T-helper 17 cell (primary cell): ENCODE measurements at regions not wholly inside any gene's neighbourhood (a gene's known extent, or its start where the extent isn't known, plus 50 kb on each side); places are given as distances from the start of the nearest gene placed in this dataset.

Experiments used
- ATAC-seq: fragments of 150-1000 bp; cut with Tn5 transposase; 2 replicates; pipeline ENCODE4 v1.10.0; 2021; ENCODE audit warnings: mild to moderate bottlenecking, moderate library complexity
- DNase-seq, 3 donors: peaks; one replicate each; pipeline versions ENCODE4 v3.0.0 to v3.0.0-alpha.2; 2020 to 2021
- H3K9me3 ChIP-seq: one replicate; pipeline ENCODE4 v1.7.0; 2013; ENCODE audit warnings: low read length, mild to moderate bottlenecking; ENCODE audit not compliant: control insufficient read depth, poor library complexity, severe bottlenecking
- H3K27ac Mint-ChIP-seq: one replicate; pipeline ENCODE4 v1.8.0; 2022; ENCODE audit warnings: mild to moderate bottlenecking, moderate library complexity, mixed read lengths
- H3K27me3 Mint-ChIP-seq: one replicate; pipeline ENCODE4 v1.8.0; 2022; ENCODE audit warnings: mixed read lengths
- H3K36me3 Mint-ChIP-seq: one replicate; pipeline ENCODE4 v1.8.0; 2022; ENCODE audit warnings: low read depth, mixed read lengths
- H3K4me1 Mint-ChIP-seq: one replicate; pipeline ENCODE4 v1.8.0; 2022; ENCODE audit warnings: mild to moderate bottlenecking, mixed read lengths
- H3K4me3 Mint-ChIP-seq: one replicate; pipeline ENCODE4 v1.8.0; 2022; ENCODE audit warnings: mild to moderate bottlenecking, moderate library complexity, mixed read lengths

DNA sequence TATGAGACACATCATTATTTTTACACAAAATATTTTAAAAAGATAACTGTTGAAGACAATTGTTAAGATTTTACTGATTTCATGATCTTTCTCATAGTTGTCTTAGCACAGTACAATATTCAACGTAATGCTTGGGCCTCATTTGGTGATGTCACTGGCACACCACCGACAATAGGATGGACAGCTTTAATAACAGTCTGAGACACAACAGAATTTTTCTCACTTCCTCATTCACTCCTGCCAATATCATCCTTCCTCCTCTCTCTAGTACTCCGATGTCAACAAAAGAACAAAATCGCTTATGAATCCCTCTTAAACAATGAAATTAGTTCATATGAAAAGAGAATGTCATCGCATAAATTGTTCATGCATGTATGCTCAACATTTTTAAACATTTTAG, 461.9 kb upstream of the CDH7 start:
- no peak for ATAC-seq
- H3K4me3 Mint-ChIP-seq = no peak overlapping the region
- no peaks in the 10 kb centered on the region for H3K36me3 Mint-ChIP-seq

DNA sequence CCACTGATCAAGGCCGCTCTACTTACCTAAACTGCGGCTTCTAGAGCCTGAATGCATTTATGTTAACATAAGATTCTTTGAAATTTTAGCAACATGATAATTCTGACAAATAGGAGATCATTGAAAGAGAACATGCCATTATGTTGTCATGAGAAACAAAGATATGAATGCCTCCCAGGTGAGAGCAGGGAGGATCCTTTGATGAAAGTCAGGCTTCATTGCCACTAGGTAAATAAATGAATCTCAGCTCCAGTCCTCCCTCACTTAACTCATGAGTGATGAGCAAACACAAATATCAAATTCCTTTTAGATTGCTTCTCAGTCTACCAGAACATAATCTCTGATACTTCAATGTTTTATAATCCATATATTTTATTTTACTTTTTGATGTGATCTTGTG, 463.2 kb upstream of the CDH7 start:
- no peaks in the 10 kb centered on the region for H3K4me1 Mint-ChIP-seq
- H3K27me3 Mint-ChIP-seq = no peaks in the 10 kb centered on the region
- H3K4me3 Mint-ChIP-seq = no peak overlapping the region
- no peak for ATAC-seq
- no peaks in the 10 kb centered on the region for H3K9me3 ChIP-seq
- no peak overlapping the region for H3K27ac Mint-ChIP-seq
- no peaks in the 10 kb centered on the region for H3K36me3 Mint-ChIP-seq
- DNase-seq = no peak

More for the DNA sequence above, 461.9 kb upstream of the CDH7 start:
- no peaks in the 10 kb centered on the region for H3K9me3 ChIP-seq
- H3K27ac Mint-ChIP-seq = no peak overlapping the region
- H3K27me3 Mint-ChIP-seq = no peaks in the 10 kb centered on the region
- no peaks in the 10 kb centered on the region for H3K4me1 Mint-ChIP-seq
- DNase-seq = no peak

- no peak overlapping the region for H3K27ac Mint-ChIP-seq
- H3K27me3 Mint-ChIP-seq = no peaks in the 10 kb centered on the region
- no peak overlapping the region for H3K4me3 Mint-ChIP-seq
- ATAC-seq (no peak), DNase-seq (no peak)
- H3K9me3 ChIP-seq = no peaks in the 10 kb centered on the region
- H3K36me3 Mint-ChIP-seq = no peaks in the 10 kb centered on the region
- H3K4me1 Mint-ChIP-seq = no peaks in the 10 kb centered on the region
These were observed 468.7 kb upstream of the CDH7 start for GRCh38 chr18:65282096-65282495.

DNA sequence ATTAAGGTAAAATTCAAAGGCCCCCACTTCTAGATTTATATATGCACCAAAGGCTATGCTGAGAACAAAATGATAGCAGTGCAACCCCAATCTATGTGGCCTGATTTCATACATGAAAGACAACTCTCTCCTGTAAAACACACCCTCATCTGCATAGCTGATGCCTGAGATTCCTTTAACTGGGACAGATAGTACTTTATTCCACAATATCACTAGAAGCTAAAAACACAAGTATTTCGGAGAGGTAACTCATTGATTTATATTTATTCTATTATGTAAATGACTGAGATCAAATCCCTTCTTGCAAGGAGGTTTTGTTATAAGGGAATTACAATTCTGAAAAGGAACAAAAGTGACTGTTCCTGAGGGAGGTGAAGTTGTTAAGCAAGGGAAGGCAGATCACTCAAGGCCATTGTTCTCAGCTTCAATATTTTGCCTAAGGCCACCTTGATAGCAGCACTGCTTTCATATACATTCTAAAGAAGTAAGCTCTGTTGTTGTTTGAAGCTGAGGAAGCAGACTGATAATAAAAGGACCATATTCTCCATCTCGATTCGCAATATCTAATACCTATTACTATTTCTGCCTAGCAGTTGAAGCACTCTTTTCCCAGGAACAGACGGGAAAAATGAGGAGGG, 471.0 kb upstream of the CDH7 start:
- Mint-ChIP-seq H3K27me3 (no peaks in the 10 kb centered on the region), H3K4me1 (no peaks in the 10 kb centered on the region), H3K4me3 (no peak overlapping the region), H3K36me3 (no peaks in the 10 kb centered on the region), H3K27ac (no peak overlapping the region)
- DNase-seq = no peak
- ATAC-seq = no peak
- H3K9me3 ChIP-seq = no peaks in the 10 kb centered on the region

DNA sequence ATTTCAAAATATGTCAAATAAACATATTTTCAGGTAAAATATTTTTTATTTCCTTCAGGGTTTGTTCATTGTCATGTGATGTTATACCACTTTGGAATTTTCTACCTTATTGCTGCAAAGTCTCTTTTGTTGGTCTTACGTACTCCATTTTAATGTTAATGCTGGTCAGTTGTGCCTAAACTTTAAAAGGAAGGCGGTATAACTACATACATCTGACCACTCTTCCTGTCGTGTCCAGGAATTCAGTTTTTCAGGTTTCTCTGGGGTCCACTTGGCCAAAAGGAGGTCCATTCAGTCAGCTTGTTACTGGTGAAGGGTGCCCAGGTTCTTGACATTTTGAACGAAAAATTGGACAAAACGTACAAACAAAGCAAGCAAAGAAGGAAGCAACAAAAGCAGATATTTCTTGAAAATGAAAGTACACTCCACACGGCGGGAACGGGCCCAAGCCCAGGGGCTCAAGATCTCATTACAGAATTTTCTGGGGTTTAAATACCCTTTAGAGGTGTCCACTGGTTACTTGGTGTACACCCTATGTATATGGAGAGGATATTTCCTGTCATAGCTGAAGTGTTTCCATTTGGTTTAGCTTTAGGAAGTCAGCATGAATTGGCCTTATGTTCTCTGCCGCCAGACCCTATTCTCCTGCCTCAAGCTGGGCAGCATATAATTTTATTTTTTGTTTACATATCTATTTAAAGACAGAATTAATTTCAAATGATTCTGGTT, 471.7 kb upstream of the CDH7 start:
- Mint-ChIP-seq H3K27me3 (no peaks in the 10 kb centered on the region), H3K36me3 (no peaks in the 10 kb centered on the region), H3K4me3 (no peak overlapping the region), H3K4me1 (no peaks in the 10 kb centered on the region), H3K27ac (no peak overlapping the region)
- DNase-seq (no peak), ATAC-seq (no peak)
- no peaks in the 10 kb centered on the region for H3K9me3 ChIP-seq

DNA sequence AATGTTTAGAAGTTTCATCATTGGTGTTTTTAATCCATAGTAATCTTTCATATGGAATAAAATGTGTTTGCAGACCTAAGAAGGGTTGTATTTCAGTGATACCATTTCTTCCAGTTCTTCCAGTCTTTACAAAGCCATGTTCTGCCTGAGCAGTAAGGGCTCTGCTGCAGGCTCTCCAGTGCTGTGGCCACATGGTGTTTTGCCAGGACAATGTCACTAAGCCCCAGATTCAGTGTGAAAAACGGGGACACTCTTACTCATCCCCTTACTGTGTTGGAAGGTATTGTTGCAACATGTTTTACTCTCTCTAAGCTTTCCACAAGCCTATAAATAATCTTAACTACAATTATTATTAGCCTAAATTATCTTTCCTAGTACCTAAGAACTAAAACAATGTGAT, 481.4 kb upstream of the CDH7 start:
- ATAC-seq = no peak
- H3K4me3 Mint-ChIP-seq = no peak overlapping the region
- DNase-seq = no peak
- no peaks in the 10 kb centered on the region for H3K27me3 Mint-ChIP-seq
- H3K27ac Mint-ChIP-seq = no peak overlapping the region
- H3K9me3 ChIP-seq = no peaks in the 10 kb centered on the region
- H3K4me1 Mint-ChIP-seq = no peaks in the 10 kb centered on the region
- H3K36me3 Mint-ChIP-seq = no peaks in the 10 kb centered on the region

- no peak for ATAC-seq
- no peak for DNase-seq
- no peaks in the 10 kb centered on the region for H3K4me1 Mint-ChIP-seq
- H3K9me3 ChIP-seq = no peaks in the 10 kb centered on the region
- H3K4me3 Mint-ChIP-seq = no peak overlapping the region
- H3K27me3 Mint-ChIP-seq = no peaks in the 10 kb centered on the region
- no peaks in the 10 kb centered on the region for H3K36me3 Mint-ChIP-seq
- no peak overlapping the region for H3K27ac Mint-ChIP-seq
These were observed 485.1 kb upstream of the CDH7 start for GRCh38 chr18:65265761-65266160.

DNA sequence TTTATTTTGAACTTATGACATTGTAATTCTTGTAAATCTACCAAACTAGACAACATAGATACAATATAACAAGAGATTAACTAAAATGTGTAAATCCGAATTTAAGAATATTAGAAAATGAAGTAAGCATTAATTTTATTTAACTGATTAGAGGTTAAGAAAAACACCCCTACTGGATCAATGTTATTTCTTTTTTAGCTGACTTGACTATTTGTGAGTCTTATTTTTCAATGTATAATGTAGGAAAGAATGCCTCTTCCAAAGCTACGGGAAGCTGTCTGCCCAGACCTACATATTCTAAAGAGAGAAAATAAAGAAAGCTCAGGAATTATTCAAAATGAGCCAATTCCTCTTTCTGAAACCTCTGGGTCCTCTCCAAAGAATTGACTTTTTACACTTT, 490.8 kb upstream of the CDH7 start:
- no peak overlapping the region for H3K27ac Mint-ChIP-seq
- H3K27me3 Mint-ChIP-seq = no peaks in the 10 kb centered on the region
- H3K4me3 Mint-ChIP-seq = no peak overlapping the region
- no peaks in the 10 kb centered on the region for H3K9me3 ChIP-seq
- H3K36me3 Mint-ChIP-seq = no peaks in the 10 kb centered on the region
- no peaks in the 10 kb centered on the region for H3K4me1 Mint-ChIP-seq
- DNase-seq = no peak
- no peak for ATAC-seq

DNA sequence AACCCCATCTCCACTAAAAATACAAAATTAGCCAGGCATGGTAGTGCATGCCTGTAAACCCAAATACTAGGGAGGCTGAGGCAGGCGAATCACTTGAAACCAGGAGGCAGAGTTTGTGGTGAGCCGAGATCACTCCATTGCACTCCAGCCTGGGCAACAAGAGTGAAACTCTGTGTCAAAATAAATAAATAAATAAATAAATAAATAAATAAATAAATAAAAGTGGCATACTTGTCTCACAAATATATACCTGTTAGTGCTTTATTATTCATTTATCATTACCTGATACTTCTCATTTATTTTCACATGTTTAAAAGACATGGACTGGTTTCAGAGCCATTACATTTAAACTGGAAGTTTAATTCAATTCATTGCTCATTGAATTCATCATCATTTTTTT, 491.4 kb upstream of the CDH7 start:
- H3K27ac Mint-ChIP-seq = no peak overlapping the region
- ATAC-seq = no peak

GRCh38 chr18:65257149-65257548, 493.7 kb upstream of the CDH7 start:
- Mint-ChIP-seq H3K27me3 (no peaks in the 10 kb centered on the region), H3K4me1 (no peaks in the 10 kb centered on the region), H3K27ac (no peak overlapping the region), H3K4me3 (no peak overlapping the region), H3K36me3 (no peaks in the 10 kb centered on the region)
- H3K9me3 ChIP-seq = no peaks in the 10 kb centered on the region
- DNase-seq = no peak
- no peak for ATAC-seq

More for the DNA sequence above, 491.4 kb upstream of the CDH7 start:
- H3K27me3 Mint-ChIP-seq = no peaks in the 10 kb centered on the region
- H3K36me3 Mint-ChIP-seq = no peaks in the 10 kb centered on the region
- no peaks in the 10 kb centered on the region for H3K4me1 Mint-ChIP-seq
- H3K4me3 Mint-ChIP-seq = no peak overlapping the region
- no peak for DNase-seq
- no peaks in the 10 kb centered on the region for H3K9me3 ChIP-seq

- Mint-ChIP-seq H3K27me3 (no peaks in the 10 kb centered on the region), H3K4me3 (no peak overlapping the region)
These were observed 495.4 kb upstream of the CDH7 start for GRCh38 chr18:65255417-65255816.

DNA sequence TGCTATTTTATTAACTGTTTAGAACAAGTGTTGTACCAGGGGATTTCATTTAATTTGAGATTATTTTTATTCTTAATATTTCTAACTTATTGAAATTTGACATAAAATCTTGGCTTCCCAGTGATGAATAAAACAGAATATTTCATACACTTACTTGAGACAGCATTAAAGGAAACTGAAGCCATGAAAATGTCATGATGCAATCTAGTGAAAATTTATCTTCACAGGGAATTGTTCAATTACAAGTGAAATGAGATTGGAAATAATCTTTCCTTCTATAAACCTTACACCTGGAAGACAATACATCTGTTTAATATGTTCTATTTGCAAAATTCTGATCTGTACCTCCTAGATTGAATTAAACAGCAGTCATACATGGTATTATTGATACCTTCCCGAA, 511.0 kb upstream of the CDH7 start:
- ATAC-seq (no peak), DNase-seq (no peak)
- no peaks in the 10 kb centered on the region for H3K4me1 Mint-ChIP-seq
- no peak overlapping the region for H3K27ac Mint-ChIP-seq
- no peaks in the 10 kb centered on the region for H3K27me3 Mint-ChIP-seq
- H3K9me3 ChIP-seq = no peaks in the 10 kb centered on the region
- H3K4me3 Mint-ChIP-seq = no peak overlapping the region
- no peaks in the 10 kb centered on the region for H3K36me3 Mint-ChIP-seq

More at GRCh38 chr18:65255417-65255816, 495.4 kb upstream of the CDH7 start:
- H3K9me3 ChIP-seq = no peaks in the 10 kb centered on the region
- H3K27ac Mint-ChIP-seq = no peak overlapping the region
- no peak for DNase-seq
- no peaks in the 10 kb centered on the region for H3K4me1 Mint-ChIP-seq
- no peaks in the 10 kb centered on the region for H3K36me3 Mint-ChIP-seq
- ATAC-seq = no peak

DNA sequence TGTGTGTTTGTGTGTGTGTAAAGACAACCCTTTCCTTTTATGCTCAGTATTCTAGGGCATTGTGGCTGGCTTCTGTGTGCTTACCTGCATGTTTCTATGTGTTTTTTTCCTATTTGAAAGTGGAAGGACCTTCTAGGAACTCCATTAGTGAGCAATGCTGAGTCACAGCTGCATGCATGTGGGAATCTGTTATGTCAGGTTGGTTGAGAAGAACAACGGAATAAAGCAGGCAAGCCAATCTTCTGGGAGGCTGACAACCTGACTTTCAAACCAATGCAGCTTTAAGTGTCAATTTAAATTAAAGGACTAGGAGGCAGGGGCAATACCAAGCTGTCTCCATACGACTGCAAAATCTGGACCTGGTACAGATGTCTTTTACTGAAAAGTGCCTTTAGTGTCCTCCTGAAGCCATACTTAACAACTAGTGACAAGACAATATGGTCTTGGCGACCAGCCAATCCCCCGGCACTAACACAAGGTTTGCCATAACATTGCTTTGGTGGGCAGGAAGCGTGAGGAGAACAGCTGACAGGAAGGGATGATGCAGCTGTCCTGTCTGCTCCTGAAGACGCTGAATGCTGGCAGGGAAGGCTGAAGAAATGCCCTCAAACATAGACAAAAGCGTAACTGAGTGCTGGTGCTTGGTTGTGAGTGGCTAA, 514.7 kb upstream of the CDH7 start:
- Mint-ChIP-seq H3K27me3 (no peaks in the 10 kb centered on the region), H3K4me3 (no peak overlapping the region), H3K4me1 (no peaks in the 10 kb centered on the region), H3K36me3 (no peaks in the 10 kb centered on the region), H3K27ac (no peak overlapping the region)
- no peak for ATAC-seq
- no peak for DNase-seq
- H3K9me3 ChIP-seq = no peaks in the 10 kb centered on the region

GRCh38 chr18:65230311-65230710, 520.5 kb upstream of the CDH7 start:
- no peak for ATAC-seq
- no peaks in the 10 kb centered on the region for H3K4me1 Mint-ChIP-seq

More at GRCh38 chr18:65230311-65230710, 520.5 kb upstream of the CDH7 start:
- H3K36me3 Mint-ChIP-seq = no peaks in the 10 kb centered on the region
- no peaks in the 10 kb centered on the region for H3K9me3 ChIP-seq
- H3K27me3 Mint-ChIP-seq = no peaks in the 10 kb centered on the region
- H3K27ac Mint-ChIP-seq = no peak overlapping the region
- no peak for DNase-seq
- no peak overlapping the region for H3K4me3 Mint-ChIP-seq
